Liver (tissue), 3 donors: ENCODE measurements at regions not wholly inside any gene's neighbourhood (a gene's known extent, or its start where the extent isn't known, plus 50 kb on each side); places are given as distances from the start of the nearest gene placed in this dataset.

Experiments
- CTCF ChIP-seq: fragments of 150-350 bp; IDR thresholded peaks from 2 replicates; pipeline ENCODE4 v1.5.1; 2017; ENCODE audit warnings: improper control_type of control experiment, low read depth, low read length; ENCODE audit not compliant: missing input control
- HNF4G ChIP-seq: IDR thresholded peaks from 2 replicates; pipeline ENCODE4 v1.6.1; 2016; ENCODE audit warnings: antibody characterized with exemption
- JUND ChIP-seq, 2 donors: IDR thresholded peaks; 2 replicates each; pipeline ENCODE4 v1.6.1; 2016; ENCODE audit warnings: antibody characterized with exemption in 2 of 2
- RAD21 ChIP-seq, 2 donors: IDR thresholded peaks; 2 replicates each; pipeline ENCODE4 v1.6.1; 2016; ENCODE audit warnings: antibody characterized with exemption in 2 of 2, mild to moderate bottlenecking in 2 of 2
- RXRA ChIP-seq, 2 donors: IDR thresholded peaks; 2 replicates each; pipeline ENCODE4 v1.6.1; 2017 to 2018; ENCODE audit warnings: antibody characterized with exemption in 2 of 2, mild to moderate bottlenecking in 1 of 2
- SP1 ChIP-seq: IDR thresholded peaks from 2 replicates; pipeline ENCODE4 v1.6.1; 2018; ENCODE audit warnings: antibody characterized with exemption, mild to moderate bottlenecking
- TAF1 ChIP-seq: conservative IDR thresholded peaks from 2 replicates; pipeline ENCODE4 v1.6.1; 2016; ENCODE audit warnings: antibody characterized with exemption, mild to moderate bottlenecking
- ZBTB33 ChIP-seq: IDR thresholded peaks from 2 replicates; pipeline ENCODE4 v1.6.1; 2016; ENCODE audit warnings: antibody characterized with exemption
- TF ChIP-seq, protein P1 (sequence below): IDR thresholded peaks from 2 replicates; pipeline ENCODE4 v1.6.1; 2016; ENCODE audit warnings: antibody characterized with exemption
- donor health status: healthy.
- donor health status: healthy.

- TF ChIP-seq TAF1 (no peak), HNF4G (no peak), CTCF (no peak), SP1 (no peak), JUND (IDR thresholded peaks at IDR 0.05) (no peak), RXRA (IDR thresholded peaks at IDR 0.05) (no peak), ZBTB33 (no peak), RAD21 (IDR thresholded peaks at IDR 0.05) (no peak)
- TF ChIP-seq, protein P1, sequence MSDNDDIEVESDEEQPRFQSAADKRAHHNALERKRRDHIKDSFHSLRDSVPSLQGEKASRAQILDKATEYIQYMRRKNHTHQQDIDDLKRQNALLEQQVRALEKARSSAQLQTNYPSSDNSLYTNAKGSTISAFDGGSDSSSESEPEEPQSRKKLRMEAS = no peak
Observed at GRCh38 chr5:143680672-143681259, 131.2 kb upstream of the HMHB1 start.
